Karpas-422 (cell line): ENCODE measurements at regions not wholly inside any gene's neighbourhood (a gene's known extent, or its start where the extent isn't known, plus 50 kb on each side); places are given as distances from the start of the nearest gene placed in this dataset. TPM values are rescaled to one million over a fixed set of nuclear protein-coding genes. Genes with fewer than 3 reads are reported as not detected.

ENCODE experiments used
- small RNA-seq: library from RNA; depleted of rRNA; stranded (forward); fragments of <200 nt; gene quantifications from one replicate; pipeline ENCODE3, GENCODE V24; 2014

Small RNA genes in the stretch of these regions (small RNA-seq; reads per million reads assigned to genes)
- not detected for gene AC007923.3
- gene RNU6-1134P: not detected
